GM23338 (cell line): ENCODE measurements at regions not wholly inside any gene's neighbourhood (a gene's known extent, or its start where the extent isn't known, plus 50 kb on each side); places are given as distances from the start of the nearest gene placed in this dataset.
"Not testable (repeated sequence)": the region's sequence is repeated elsewhere in the genome, so short reads cannot be mapped to it uniquely, and the experiment has no call there.

Experiments used
- ATAC-seq: fragments of 200-7000 bp; cut with Tn5 transposase; 3 replicates; pipeline ENCODE4 v1.9.1; 2020
- DNase-seq: peaks from one replicate; pipeline ENCODE4 v3.0.0-alpha.2; 2015; ENCODE audit warnings: low spot score
- H2AFZ ChIP-seq: fragments of 200-600 bp; sonication (generic); 2 replicates; pipeline ENCODE4 v1.8.0; 2016; ENCODE audit warnings: antibody characterized with exemption, mild to moderate bottlenecking, moderate library complexity
- H3F3A ChIP-seq: fragments of 200-600 bp; sonication (generic); replicated peaks from 2 replicates; pipeline ENCODE4 v1.8.0; 2017; ENCODE audit warnings: antibody characterized with exemption, mixed run types, low read depth
- H3K27ac ChIP-seq: fragments of 200-600 bp; sonication (generic); 2 replicates; pipeline ENCODE4 v1.6.1; 2016; ENCODE audit warnings: low read depth
- H3K27me3 ChIP-seq: fragments of 200-600 bp; sonication (generic); 2 replicates; pipeline ENCODE4 v1.8.0; 2016; ENCODE audit warnings: mild to moderate bottlenecking, mixed run types, moderate library complexity; ENCODE audit not compliant: insufficient read depth
- H3K36me3 ChIP-seq: fragments of 200-600 bp; sonication (generic); 2 replicates; pipeline ENCODE4 v1.8.0; 2016; ENCODE audit warnings: mild to moderate bottlenecking; ENCODE audit not compliant: insufficient read depth
- H3K4me1 ChIP-seq: fragments of 200-600 bp; sonication (generic); 2 replicates; pipeline ENCODE4 v1.8.0; 2016; ENCODE audit warnings: mild to moderate bottlenecking, moderate library complexity; ENCODE audit not compliant: insufficient read depth
- H3K4me2 ChIP-seq: fragments of 200-600 bp; sonication (generic); 2 replicates; pipeline ENCODE4 v1.7.1; 2017; ENCODE audit warnings: mixed run types
- H3K4me3 ChIP-seq: fragments of 200-600 bp; sonication (generic); 2 replicates; pipeline ENCODE4 v1.6.1; 2016; ENCODE audit warnings: mixed run types
- H3K79me2 ChIP-seq: fragments of 200-600 bp; sonication (generic); replicated peaks from 2 replicates; pipeline ENCODE4 v1.8.0; 2017; ENCODE audit warnings: mild to moderate bottlenecking; ENCODE audit not compliant: insufficient read depth
- H3K9me2 ChIP-seq: fragments of 200-600 bp; sonication (generic); 2 replicates; pipeline ENCODE4 v1.8.0; 2017; ENCODE audit not compliant: insufficient read depth
- H4K20me1 ChIP-seq: fragments of 200-600 bp; sonication (generic); replicated peaks from 2 replicates; pipeline ENCODE4 v1.8.0; 2017; ENCODE audit warnings: mild to moderate bottlenecking; ENCODE audit not compliant: insufficient read depth
- H3K27ac Mint-ChIP-seq: 2 replicates; pipeline ENCODE4 v1.8.0; 2020; ENCODE audit warnings: inconsistent platforms, mild to moderate bottlenecking, moderate library complexity, mixed read lengths
- H3K27me3 Mint-ChIP-seq: 3 replicates; pipeline ENCODE4 v1.8.0; 2022; ENCODE audit warnings: low read depth, mild to moderate bottlenecking, moderate library complexity, mixed read lengths, inconsistent platforms; ENCODE audit not compliant: insufficient read depth, poor library complexity
- H3K36me3 Mint-ChIP-seq: 3 replicates; pipeline ENCODE4 v1.8.0; 2021; ENCODE audit warnings: low read depth, mild to moderate bottlenecking, inconsistent platforms, moderate library complexity, mixed read lengths
- H3K4me1 Mint-ChIP-seq: 3 replicates; pipeline ENCODE4 v1.8.0; 2020; ENCODE audit warnings: mild to moderate bottlenecking, inconsistent platforms, mixed read lengths
- H3K4me3 Mint-ChIP-seq: 3 replicates; pipeline ENCODE4 v1.8.0; 2021; ENCODE audit warnings: moderate library complexity, mild to moderate bottlenecking, inconsistent platforms, mixed read lengths
- H3K9me3 Mint-ChIP-seq: 3 replicates; pipeline ENCODE4 v1.8.0; 2020; ENCODE audit warnings: moderate library complexity, mild to moderate bottlenecking, inconsistent platforms, mixed read lengths
- CREB1 ChIP-seq: fragments of 250-450 bp; sonication (Bioruptor Pico); IDR thresholded peaks from 2 replicates; pipeline ENCODE4 v1.5.0; 2020; ENCODE audit warnings: low read depth, mild to moderate bottlenecking, moderate library complexity
- EZH2 ChIP-seq: fragments of 200-600 bp; sonication (generic); IDR thresholded peaks from one replicate; pipeline ENCODE4 v1.8.0; 2017; ENCODE audit warnings: antibody characterized with exemption, mild to moderate bottlenecking, low read depth; ENCODE audit not compliant: unreplicated experiment
- EZH2phosphoT487 ChIP-seq: fragments of 200-600 bp; sonication (generic); IDR thresholded peaks from one replicate; pipeline ENCODE4 v1.8.1; 2018; ENCODE audit warnings: antibody characterized with exemption; ENCODE audit not compliant: unreplicated experiment
- JUNB ChIP-seq: IDR thresholded peaks from one replicate; pipeline ENCODE4 v1.6.1; 2016; ENCODE audit warnings: antibody characterized with exemption; ENCODE audit not compliant: unreplicated experiment
- NANOG ChIP-seq: IDR thresholded peaks from 2 replicates; pipeline ENCODE4 v1.6.1; 2016; ENCODE audit warnings: antibody characterized with exemption, borderline replicate concordance
- STAT1 ChIP-seq: IDR thresholded peaks from one replicate; pipeline ENCODE4 v1.6.1; 2016; ENCODE audit warnings: antibody characterized with exemption; ENCODE audit not compliant: unreplicated experiment
- ZNF114 ChIP-seq: fragments of 250-450 bp; sonication (Bioruptor Pico); IDR thresholded peaks from 2 replicates; pipeline ENCODE4 v1.5.0; 2020; ENCODE audit warnings: mild to moderate bottlenecking, moderate library complexity
- ZNF331 ChIP-seq: fragments of 250-450 bp; sonication (Bioruptor Pico); IDR thresholded peaks from 2 replicates; pipeline ENCODE4 v1.5.0; 2020; ENCODE audit warnings: low read depth, mild to moderate bottlenecking, moderate library complexity
- TF ChIP-seq, protein P1 (sequence below): fragments of 250-450 bp; sonication (Bioruptor Pico); IDR thresholded peaks from 2 replicates; pipeline ENCODE4 v1.5.0; 2020; ENCODE audit warnings: mild to moderate bottlenecking, moderate library complexity

DNA sequence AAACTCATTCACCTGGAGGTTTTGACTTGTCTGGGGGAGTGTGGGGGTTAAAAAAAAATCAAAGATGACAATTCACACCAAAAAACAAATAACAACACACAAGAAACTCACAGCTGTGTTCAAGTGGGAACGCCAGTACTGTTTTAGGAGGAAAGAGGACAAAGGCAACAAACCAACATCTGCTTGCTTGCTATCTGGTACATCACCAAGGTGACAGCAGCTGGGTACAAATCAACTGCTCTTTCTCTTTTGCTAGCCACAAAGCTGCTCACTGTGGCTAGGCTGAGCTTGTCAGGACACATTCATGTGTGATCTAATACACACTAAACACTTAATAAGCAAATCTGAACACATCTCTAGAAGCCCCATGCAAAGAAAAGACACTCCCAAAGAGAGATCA, 128.0 kb upstream of the RAP1B start (continued):
- TF ChIP-seq, protein P1, sequence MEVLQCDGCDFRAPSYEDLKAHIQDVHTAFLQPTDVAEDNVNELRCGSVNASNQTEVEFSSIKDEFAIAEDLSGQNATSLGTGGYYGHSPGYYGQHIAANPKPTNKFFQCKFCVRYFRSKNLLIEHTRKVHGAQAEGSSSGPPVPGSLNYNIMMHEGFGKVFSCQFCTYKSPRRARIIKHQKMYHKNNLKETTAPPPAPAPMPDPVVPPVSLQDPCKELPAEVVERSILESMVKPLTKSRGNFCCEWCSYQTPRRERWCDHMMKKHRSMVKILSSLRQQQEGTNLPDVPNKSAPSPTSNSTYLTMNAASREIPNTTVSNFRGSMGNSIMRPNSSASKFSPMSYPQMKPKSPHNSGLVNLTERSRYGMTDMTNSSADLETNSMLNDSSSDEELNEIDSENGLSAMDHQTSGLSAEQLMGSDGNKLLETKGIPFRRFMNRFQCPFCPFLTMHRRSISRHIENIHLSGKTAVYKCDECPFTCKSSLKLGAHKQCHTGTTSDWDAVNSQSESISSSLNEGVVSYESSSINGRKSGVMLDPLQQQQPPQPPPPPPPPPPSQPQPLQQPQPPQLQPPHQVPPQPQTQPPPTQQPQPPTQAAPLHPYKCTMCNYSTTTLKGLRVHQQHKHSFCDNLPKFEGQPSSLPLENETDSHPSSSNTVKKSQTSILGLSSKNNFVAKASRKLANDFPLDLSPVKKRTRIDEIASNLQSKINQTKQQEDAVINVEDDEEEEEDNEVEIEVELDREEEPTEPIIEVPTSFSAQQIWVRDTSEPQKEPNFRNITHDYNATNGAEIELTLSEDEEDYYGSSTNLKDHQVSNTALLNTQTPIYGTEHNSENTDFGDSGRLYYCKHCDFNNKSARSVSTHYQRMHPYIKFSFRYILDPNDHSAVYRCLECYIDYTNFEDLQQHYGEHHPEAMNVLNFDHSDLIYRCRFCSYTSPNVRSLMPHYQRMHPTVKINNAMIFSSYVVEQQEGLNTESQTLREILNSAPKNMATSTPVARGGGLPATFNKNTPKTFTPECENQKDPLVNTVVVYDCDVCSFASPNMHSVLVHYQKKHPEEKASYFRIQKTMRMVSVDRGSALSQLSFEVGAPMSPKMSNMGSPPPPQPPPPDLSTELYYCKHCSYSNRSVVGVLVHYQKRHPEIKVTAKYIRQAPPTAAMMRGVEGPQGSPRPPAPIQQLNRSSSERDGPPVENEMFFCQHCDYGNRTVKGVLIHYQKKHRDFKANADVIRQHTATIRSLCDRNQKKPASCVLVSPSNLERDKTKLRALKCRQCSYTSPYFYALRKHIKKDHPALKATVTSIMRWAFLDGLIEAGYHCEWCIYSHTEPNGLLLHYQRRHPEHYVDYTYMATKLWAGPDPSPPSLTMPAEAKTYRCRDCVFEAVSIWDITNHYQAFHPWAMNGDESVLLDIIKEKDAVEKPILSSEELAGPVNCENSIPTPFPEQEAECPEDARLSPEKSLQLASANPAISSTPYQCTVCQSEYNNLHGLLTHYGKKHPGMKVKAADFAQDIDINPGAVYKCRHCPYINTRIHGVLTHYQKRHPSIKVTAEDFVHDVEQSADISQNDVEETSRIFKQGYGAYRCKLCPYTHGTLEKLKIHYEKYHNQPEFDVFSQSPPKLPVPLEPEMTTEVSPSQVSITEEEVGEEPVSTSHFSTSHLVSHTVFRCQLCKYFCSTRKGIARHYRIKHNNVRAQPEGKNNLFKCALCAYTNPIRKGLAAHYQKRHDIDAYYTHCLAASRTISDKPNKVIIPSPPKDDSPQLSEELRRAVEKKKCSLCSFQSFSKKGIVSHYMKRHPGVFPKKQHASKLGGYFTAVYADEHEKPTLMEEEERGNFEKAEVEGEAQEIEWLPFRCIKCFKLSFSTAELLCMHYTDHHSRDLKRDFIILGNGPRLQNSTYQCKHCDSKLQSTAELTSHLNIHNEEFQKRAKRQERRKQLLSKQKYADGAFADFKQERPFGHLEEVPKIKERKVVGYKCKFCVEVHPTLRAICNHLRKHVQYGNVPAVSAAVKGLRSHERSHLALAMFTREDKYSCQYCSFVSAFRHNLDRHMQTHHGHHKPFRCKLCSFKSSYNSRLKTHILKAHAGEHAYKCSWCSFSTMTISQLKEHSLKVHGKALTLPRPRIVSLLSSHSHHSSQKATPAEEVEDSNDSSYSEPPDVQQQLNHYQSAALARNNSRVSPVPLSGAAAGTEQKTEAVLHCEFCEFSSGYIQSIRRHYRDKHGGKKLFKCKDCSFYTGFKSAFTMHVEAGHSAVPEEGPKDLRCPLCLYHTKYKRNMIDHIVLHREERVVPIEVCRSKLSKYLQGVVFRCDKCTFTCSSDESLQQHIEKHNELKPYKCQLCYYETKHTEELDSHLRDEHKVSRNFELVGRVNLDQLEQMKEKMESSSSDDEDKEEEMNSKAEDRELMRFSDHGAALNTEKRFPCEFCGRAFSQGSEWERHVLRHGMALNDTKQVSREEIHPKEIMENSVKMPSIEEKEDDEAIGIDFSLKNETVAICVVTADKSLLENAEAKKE (CRISPR knock-in tag): no peak
- TF ChIP-seq JUNB (no peak), STAT1 (no peak), CREB1 (no peak), ZNF331 (CRISPR knock-in tag) (no peak)

DNA sequence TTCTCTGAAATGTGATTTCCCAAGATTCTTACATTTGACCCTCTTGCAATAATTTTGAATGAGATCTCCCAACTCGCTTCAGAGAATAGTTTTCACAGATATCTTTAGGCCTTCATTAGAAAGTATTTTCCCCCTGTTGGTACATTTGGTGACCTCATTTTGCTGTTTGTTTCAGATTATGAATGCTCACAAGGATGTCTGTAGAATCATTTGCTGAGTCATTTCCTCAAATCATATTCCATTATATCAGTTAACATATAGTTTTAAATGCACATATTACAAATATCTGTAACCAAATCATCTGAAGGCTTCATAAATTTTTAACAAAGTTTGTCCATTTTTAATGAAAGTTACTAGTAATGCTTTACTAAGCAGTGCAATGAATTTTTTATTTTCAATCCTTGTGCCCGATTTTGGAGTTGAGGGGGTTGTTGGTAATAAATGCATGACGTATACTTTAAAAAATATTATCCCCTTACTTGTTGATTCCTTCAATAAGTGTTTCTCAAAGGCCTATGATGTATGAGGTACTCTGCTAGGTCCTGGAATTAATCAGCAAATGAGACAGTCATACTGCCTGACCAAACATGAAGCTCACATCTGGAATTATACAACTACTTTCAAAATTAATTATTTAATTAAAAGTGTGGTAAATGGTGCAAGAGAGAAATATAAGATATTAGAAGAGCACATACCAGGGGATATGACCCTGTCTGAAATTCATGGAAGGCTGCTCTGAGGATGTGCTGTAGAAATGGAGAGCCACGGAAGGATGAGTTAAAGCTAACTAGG, 126.9 kb upstream of the RAP1B start:
- Histone ChIP-seq H3K36me3 (no peaks in the 10 kb centered on the region), H3K27ac (no peak overlapping the region), H3K27me3 (no peaks in the 10 kb centered on the region), H3F3A (no peaks in the 10 kb centered on the region), H4K20me1 (no peaks in the 10 kb centered on the region), H2AFZ (no peak overlapping the region), H3K9me2 (no peaks in the 10 kb centered on the region), H3K79me2 (no peaks in the 10 kb centered on the region), H3K4me3 (no peak overlapping the region), H3K4me2 (no peak overlapping the region), H3K4me1 (no peaks in the 10 kb centered on the region)
- peaks cover 7% of the 10 kb centered on the region; the same call in 1 of the 3 replicates for H3K9me3 Mint-ChIP-seq
- ATAC-seq (no peak), DNase-seq (no peak)
- no peak for TF ChIP-seq NANOG
- no peak for TF ChIP-seq EZH2
- no peak for TF ChIP-seq ZNF114 (CRISPR knock-in tag)
- TF ChIP-seq ZNF331 (CRISPR knock-in tag): no peak
- no peak for TF ChIP-seq EZH2phosphoT487
- peaks cover 12% of the 10 kb centered on the region; the same call in 2 of the 3 replicates for H3K4me1 Mint-ChIP-seq
- H3K27ac Mint-ChIP-seq: no peak overlapping the region; the same call in 1 of the 2 replicates
- H3K36me3 Mint-ChIP-seq: no peaks in the 10 kb centered on the region
- no peak overlapping the region for H3K4me3 Mint-ChIP-seq
- H3K27me3 Mint-ChIP-seq: no peaks in the 10 kb centered on the region

DNA sequence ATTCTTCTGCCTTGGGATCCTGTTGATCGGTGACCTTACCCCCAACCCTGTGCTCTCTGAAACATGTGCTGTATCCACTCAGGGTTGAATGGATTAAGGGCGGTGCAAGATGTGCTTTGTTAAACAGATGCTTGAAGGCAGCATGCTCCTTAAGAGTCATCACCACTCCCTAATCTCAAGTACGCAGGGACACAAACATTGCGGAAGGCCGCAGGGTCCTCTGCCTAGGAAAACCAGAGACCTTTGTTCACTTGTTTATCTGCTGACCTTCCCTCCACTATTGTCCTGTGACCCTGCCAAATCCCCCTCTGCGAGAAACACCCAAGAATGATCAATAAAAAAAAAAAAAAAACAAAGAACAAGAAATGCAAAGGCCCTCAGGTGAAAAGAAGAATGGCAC, 126.1 kb upstream of the RAP1B start:
- not testable (repeated sequence) for H2AFZ ChIP-seq, H3K4me2 ChIP-seq, ATAC-seq, H3K4me1 ChIP-seq, H3K9me2 ChIP-seq, H3F3A ChIP-seq, H4K20me1 ChIP-seq, H3K36me3 ChIP-seq, H3K27ac ChIP-seq, H3K79me2 ChIP-seq, H3K27me3 ChIP-seq, DNase-seq, H3K36me3 Mint-ChIP-seq, H3K4me3 ChIP-seq, H3K27me3 Mint-ChIP-seq, H3K27ac Mint-ChIP-seq, H3K4me3 Mint-ChIP-seq, H3K9me3 Mint-ChIP-seq
- H3K4me1 Mint-ChIP-seq: peaks cover 12% of the 10 kb centered on the region; the same call in 2 of the 3 replicates

DNA sequence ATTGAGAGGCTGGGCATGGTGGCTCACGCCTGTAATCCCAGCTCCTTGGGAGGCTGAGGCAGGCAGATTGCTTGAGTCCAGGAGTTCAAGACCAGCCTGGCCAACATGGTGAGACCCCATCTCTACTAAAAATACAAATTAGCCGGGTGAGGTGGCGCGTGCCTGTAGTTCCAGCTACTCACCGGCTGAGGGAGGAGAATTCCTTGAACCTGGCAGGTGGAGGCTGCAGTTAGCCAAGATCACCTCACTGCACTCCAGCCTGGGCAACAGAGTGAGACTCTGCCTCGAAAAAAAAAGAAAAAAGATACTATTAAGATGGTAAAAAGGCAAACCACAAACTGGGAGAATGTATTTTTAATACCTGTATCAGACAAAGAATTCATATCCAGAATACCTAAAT, 124.2 kb upstream of the RAP1B start:
- not testable (repeated sequence) for H4K20me1 ChIP-seq, H3K36me3 Mint-ChIP-seq, H2AFZ ChIP-seq, H3K9me3 Mint-ChIP-seq, H3K4me3 Mint-ChIP-seq, H3F3A ChIP-seq, H3K27me3 Mint-ChIP-seq, H3K27ac ChIP-seq, H3K36me3 ChIP-seq, H3K79me2 ChIP-seq, H3K4me1 ChIP-seq, ATAC-seq, H3K27ac Mint-ChIP-seq, H3K4me2 ChIP-seq, H3K9me2 ChIP-seq, H3K27me3 ChIP-seq, H3K4me3 ChIP-seq, DNase-seq, H3K4me1 Mint-ChIP-seq
